ENCODE measurements at regions not wholly inside any gene's neighbourhood (a gene's known extent, or its start where the extent isn't known, plus 50 kb on each side); places are given as distances from the start of the nearest gene placed in this dataset.
A peak's percentile ranks its signal among the peaks of the same experiment; 100 is the strongest.

GRCh38 chr21:28763809-28764418 lies 228.8 kb downstream of the LTN1 start:
- H3K9me3 ChIP-seq (ENCODE audit: control insufficient read depth in 1 of 2, low read length in 2 of 2) = no peaks in the 10 kb centered on the region
- H3K27ac ChIP-seq (ENCODE audit: low read length) = no peak overlapping the region
- no peaks in the 10 kb centered on the region for H3K36me3 ChIP-seq (ENCODE audit: control insufficient read depth in 1 of 2, insufficient read depth in 2 of 2, low read length in 2 of 2)
- no peaks in the 10 kb centered on the region for H3K4me1 ChIP-seq (ENCODE audit: control insufficient read depth in 1 of 2, insufficient read depth in 2 of 2, low read length in 2 of 2)
- H3K27me3 ChIP-seq (ENCODE audit: low read depth, low read length) = no peaks in the 10 kb centered on the region
- H3K4me3 ChIP-seq (ENCODE audit: low read depth in 1 of 2, low read length in 2 of 2) = no peak overlapping the region

- H3K4me3 ChIP-seq (ENCODE audit: low read depth in 1 of 2, low read length in 2 of 2) = no peak overlapping the region
- no peaks in the 10 kb centered on the region for H3K27me3 ChIP-seq (ENCODE audit: low read depth, low read length)
- no peaks in the 10 kb centered on the region for H3K9me3 ChIP-seq (ENCODE audit: control insufficient read depth in 1 of 2, low read length in 2 of 2)
- H3K27ac ChIP-seq (ENCODE audit: low read length) = no peak overlapping the region
- no peaks in the 10 kb centered on the region for H3K36me3 ChIP-seq (ENCODE audit: control insufficient read depth in 1 of 2, insufficient read depth in 2 of 2, low read length in 2 of 2)
- H3K4me1 ChIP-seq (ENCODE audit: control insufficient read depth in 1 of 2, insufficient read depth in 2 of 2, low read length in 2 of 2) = no peaks in the 10 kb centered on the region
Measured at GRCh38 chr21:28762357-28762735, 230.3 kb downstream of the LTN1 start.

GRCh38 chr21:28761674-28762356 lies 230.9 kb downstream of the LTN1 start:
- Histone ChIP-seq H3K4me1 (ENCODE audit: control insufficient read depth in 1 of 2, insufficient read depth in 2 of 2, low read length in 2 of 2) (no peaks in the 10 kb centered on the region), H3K36me3 (ENCODE audit: control insufficient read depth in 1 of 2, insufficient read depth in 2 of 2, low read length in 2 of 2) (no peaks in the 10 kb centered on the region), H3K27ac (ENCODE audit: low read length) (no peak overlapping the region), H3K4me3 (ENCODE audit: low read depth in 1 of 2, low read length in 2 of 2) (no peak overlapping the region), H3K9me3 (ENCODE audit: control insufficient read depth in 1 of 2, low read length in 2 of 2) (no peaks in the 10 kb centered on the region), H3K27me3 (ENCODE audit: low read depth, low read length) (no peaks in the 10 kb centered on the region)

- Histone ChIP-seq H3K9me3 (ENCODE audit: control insufficient read depth in 1 of 2, low read length in 2 of 2) (no peaks in the 10 kb centered on the region), H3K27ac (ENCODE audit: low read length) (no peak overlapping the region), H3K27me3 (ENCODE audit: low read depth, low read length) (no peaks in the 10 kb centered on the region), H3K4me1 (ENCODE audit: control insufficient read depth in 1 of 2, insufficient read depth in 2 of 2, low read length in 2 of 2) (no peaks in the 10 kb centered on the region), H3K36me3 (ENCODE audit: control insufficient read depth in 1 of 2, insufficient read depth in 2 of 2, low read length in 2 of 2) (no peaks in the 10 kb centered on the region), H3K4me3 (ENCODE audit: low read depth in 1 of 2, low read length in 2 of 2) (no peak overlapping the region)
Measured at GRCh38 chr21:28758883-28759242, 233.8 kb downstream of the LTN1 start.

GRCh38 chr21:28758042-28758882 lies 234.4 kb downstream of the LTN1 start:
- Histone ChIP-seq H3K4me1 (ENCODE audit: control insufficient read depth in 1 of 2, insufficient read depth in 2 of 2, low read length in 2 of 2) (no peaks in the 10 kb centered on the region), H3K4me3 (ENCODE audit: low read depth in 1 of 2, low read length in 2 of 2) (no peak overlapping the region), H3K9me3 (ENCODE audit: control insufficient read depth in 1 of 2, low read length in 2 of 2) (no peaks in the 10 kb centered on the region), H3K36me3 (ENCODE audit: control insufficient read depth in 1 of 2, insufficient read depth in 2 of 2, low read length in 2 of 2) (no peaks in the 10 kb centered on the region), H3K27me3 (ENCODE audit: low read depth, low read length) (no peaks in the 10 kb centered on the region), H3K27ac (ENCODE audit: low read length) (no peak overlapping the region)

GRCh38 chr21:28754862-28755261 lies 237.8 kb downstream of the LTN1 start:
- Histone ChIP-seq H3K27me3 (ENCODE audit: low read depth, low read length) (no peaks in the 10 kb centered on the region), H3K36me3 (ENCODE audit: control insufficient read depth in 1 of 2, insufficient read depth in 2 of 2, low read length in 2 of 2) (no peaks in the 10 kb centered on the region), H3K27ac (ENCODE audit: low read length) (peak overlapping the region; percentile 47), H3K4me3 (ENCODE audit: low read depth in 1 of 2, low read length in 2 of 2) (no peak overlapping the region), H3K4me1 (ENCODE audit: control insufficient read depth in 1 of 2, insufficient read depth in 2 of 2, low read length in 2 of 2) (no peaks in the 10 kb centered on the region), H3K9me3 (ENCODE audit: control insufficient read depth in 1 of 2, low read length in 2 of 2) (no peaks in the 10 kb centered on the region)

GRCh38 chr21:28754127-28754611 lies 238.5 kb downstream of the LTN1 start:
- no peak overlapping the region for H3K4me3 ChIP-seq (ENCODE audit: low read depth in 1 of 2, low read length in 2 of 2)
- H3K9me3 ChIP-seq (ENCODE audit: control insufficient read depth in 1 of 2, low read length in 2 of 2) = no peaks in the 10 kb centered on the region
- peak overlapping the region; percentile 40 for H3K27ac ChIP-seq (ENCODE audit: low read length)
- H3K36me3 ChIP-seq (ENCODE audit: control insufficient read depth in 1 of 2, insufficient read depth in 2 of 2, low read length in 2 of 2) = no peaks in the 10 kb centered on the region
- no peaks in the 10 kb centered on the region for H3K27me3 ChIP-seq (ENCODE audit: low read depth, low read length)
- H3K4me1 ChIP-seq (ENCODE audit: control insufficient read depth in 1 of 2, insufficient read depth in 2 of 2, low read length in 2 of 2) = no peaks in the 10 kb centered on the region

GRCh38 chr21:28752131-28752530 lies 240.5 kb downstream of the LTN1 start:
- Histone ChIP-seq H3K27ac (ENCODE audit: low read length) (no peak overlapping the region), H3K4me1 (ENCODE audit: control insufficient read depth in 1 of 2, insufficient read depth in 2 of 2, low read length in 2 of 2) (no peaks in the 10 kb centered on the region), H3K27me3 (ENCODE audit: low read depth, low read length) (no peaks in the 10 kb centered on the region), H3K4me3 (ENCODE audit: low read depth in 1 of 2, low read length in 2 of 2) (no peak overlapping the region), H3K9me3 (ENCODE audit: control insufficient read depth in 1 of 2, low read length in 2 of 2) (no peaks in the 10 kb centered on the region), H3K36me3 (ENCODE audit: control insufficient read depth in 1 of 2, insufficient read depth in 2 of 2, low read length in 2 of 2) (no peaks in the 10 kb centered on the region)

- Histone ChIP-seq H3K4me3 (ENCODE audit: low read depth in 1 of 2, low read length in 2 of 2) (no peak overlapping the region), H3K27me3 (ENCODE audit: low read depth, low read length) (no peaks in the 10 kb centered on the region), H3K9me3 (ENCODE audit: control insufficient read depth in 1 of 2, low read length in 2 of 2) (no peaks in the 10 kb centered on the region), H3K27ac (ENCODE audit: low read length) (no peak overlapping the region), H3K4me1 (ENCODE audit: control insufficient read depth in 1 of 2, insufficient read depth in 2 of 2, low read length in 2 of 2) (no peaks in the 10 kb centered on the region), H3K36me3 (ENCODE audit: control insufficient read depth in 1 of 2, insufficient read depth in 2 of 2, low read length in 2 of 2) (no peaks in the 10 kb centered on the region)
Measured at GRCh38 chr21:28751176-28751575, 241.5 kb downstream of the LTN1 start.

GRCh38 chr21:28750565-28750964 lies 242.1 kb downstream of the LTN1 start:
- H3K27me3 ChIP-seq (ENCODE audit: low read depth, low read length) = no peaks in the 10 kb centered on the region
- H3K4me1 ChIP-seq (ENCODE audit: control insufficient read depth in 1 of 2, insufficient read depth in 2 of 2, low read length in 2 of 2) = peaks cover under 1 to 2% of the 10 kb centered on the region in 2 donors
- no peak overlapping the region for H3K27ac ChIP-seq (ENCODE audit: low read length)

GRCh38 chr21:28749536-28749935 lies 243.1 kb downstream of the LTN1 start:
- Histone ChIP-seq H3K27me3 (ENCODE audit: low read depth, low read length) (no peaks in the 10 kb centered on the region), H3K9me3 (ENCODE audit: control insufficient read depth in 1 of 2, low read length in 2 of 2) (no peaks in the 10 kb centered on the region), H3K36me3 (ENCODE audit: control insufficient read depth in 1 of 2, insufficient read depth in 2 of 2, low read length in 2 of 2) (no peaks in the 10 kb centered on the region), H3K4me1 (ENCODE audit: control insufficient read depth in 1 of 2, insufficient read depth in 2 of 2, low read length in 2 of 2) (peaks cover 5 to 10% of the 10 kb centered on the region in 2 donors), H3K4me3 (ENCODE audit: low read depth in 1 of 2, low read length in 2 of 2) (no peak overlapping the region), H3K27ac (ENCODE audit: low read length) (no peak overlapping the region)

More at GRCh38 chr21:28750565-28750964, 242.1 kb downstream of the LTN1 start:
- Histone ChIP-seq H3K4me3 (ENCODE audit: low read depth in 1 of 2, low read length in 2 of 2) (no peak overlapping the region), H3K36me3 (ENCODE audit: control insufficient read depth in 1 of 2, insufficient read depth in 2 of 2, low read length in 2 of 2) (no peaks in the 10 kb centered on the region), H3K9me3 (ENCODE audit: control insufficient read depth in 1 of 2, low read length in 2 of 2) (no peaks in the 10 kb centered on the region)

Measured in muscle layer of duodenum (tissue), 2 donors.